ENCODE measurements at regions not wholly inside any gene's neighbourhood (a gene's known extent, or its start where the extent isn't known, plus 50 kb on each side); places are given as distances from the start of the nearest gene placed in this dataset.

DNA sequence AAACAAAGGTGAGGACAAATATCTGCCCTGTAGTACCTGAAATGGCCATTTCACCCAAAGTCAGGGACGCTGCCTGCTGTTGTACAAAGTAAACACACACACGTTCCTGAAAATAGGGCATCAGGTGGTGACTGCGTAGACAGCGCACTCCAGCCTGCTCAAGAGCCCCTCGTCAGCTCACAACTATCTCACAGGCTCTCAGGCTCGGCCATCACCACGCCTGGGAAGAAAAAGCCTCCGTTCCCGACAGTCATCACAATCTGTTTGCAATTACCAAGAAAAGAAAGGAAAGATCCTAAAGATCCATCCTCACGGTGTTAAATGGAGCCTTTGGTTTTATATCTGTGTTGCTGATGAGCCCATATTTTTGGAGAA is 230.2 kb downstream of the ZNF516 start:
- H3K27ac ChIP-seq (replicated peaks): no peak overlapping the region
- DNase-seq (ENCODE audit: low read depth in 1 of 2, low spot score in 1 of 2): no peak
- no peaks in the 10 kb centered on the region for H3K27me3 ChIP-seq (ENCODE audit: insufficient read depth, poor library complexity, severe bottlenecking)
- H3K4me3 ChIP-seq (replicated peaks; ENCODE audit: insufficient read depth, low read length): no peak overlapping the region
- TF ChIP-seq POLR2AphosphoS5 (IDR thresholded peaks at IDR 0.05; ENCODE audit: low read depth) (no peak), GABPA (IDR thresholded peaks at IDR 0.05; ENCODE audit: low read depth) (no peak), SPI1 (IDR thresholded peaks at IDR 0.05; ENCODE audit: borderline replicate concordance, low read depth) (no peak)
- TF ChIP-seq, protein P1, sequence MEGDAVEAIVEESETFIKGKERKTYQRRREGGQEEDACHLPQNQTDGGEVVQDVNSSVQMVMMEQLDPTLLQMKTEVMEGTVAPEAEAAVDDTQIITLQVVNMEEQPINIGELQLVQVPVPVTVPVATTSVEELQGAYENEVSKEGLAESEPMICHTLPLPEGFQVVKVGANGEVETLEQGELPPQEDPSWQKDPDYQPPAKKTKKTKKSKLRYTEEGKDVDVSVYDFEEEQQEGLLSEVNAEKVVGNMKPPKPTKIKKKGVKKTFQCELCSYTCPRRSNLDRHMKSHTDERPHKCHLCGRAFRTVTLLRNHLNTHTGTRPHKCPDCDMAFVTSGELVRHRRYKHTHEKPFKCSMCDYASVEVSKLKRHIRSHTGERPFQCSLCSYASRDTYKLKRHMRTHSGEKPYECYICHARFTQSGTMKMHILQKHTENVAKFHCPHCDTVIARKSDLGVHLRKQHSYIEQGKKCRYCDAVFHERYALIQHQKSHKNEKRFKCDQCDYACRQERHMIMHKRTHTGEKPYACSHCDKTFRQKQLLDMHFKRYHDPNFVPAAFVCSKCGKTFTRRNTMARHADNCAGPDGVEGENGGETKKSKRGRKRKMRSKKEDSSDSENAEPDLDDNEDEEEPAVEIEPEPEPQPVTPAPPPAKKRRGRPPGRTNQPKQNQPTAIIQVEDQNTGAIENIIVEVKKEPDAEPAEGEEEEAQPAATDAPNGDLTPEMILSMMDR (IDR thresholded peaks at IDR 0.05; ENCODE audit: insufficient read depth, low read length): no peak
- TF ChIP-seq, protein P2, sequence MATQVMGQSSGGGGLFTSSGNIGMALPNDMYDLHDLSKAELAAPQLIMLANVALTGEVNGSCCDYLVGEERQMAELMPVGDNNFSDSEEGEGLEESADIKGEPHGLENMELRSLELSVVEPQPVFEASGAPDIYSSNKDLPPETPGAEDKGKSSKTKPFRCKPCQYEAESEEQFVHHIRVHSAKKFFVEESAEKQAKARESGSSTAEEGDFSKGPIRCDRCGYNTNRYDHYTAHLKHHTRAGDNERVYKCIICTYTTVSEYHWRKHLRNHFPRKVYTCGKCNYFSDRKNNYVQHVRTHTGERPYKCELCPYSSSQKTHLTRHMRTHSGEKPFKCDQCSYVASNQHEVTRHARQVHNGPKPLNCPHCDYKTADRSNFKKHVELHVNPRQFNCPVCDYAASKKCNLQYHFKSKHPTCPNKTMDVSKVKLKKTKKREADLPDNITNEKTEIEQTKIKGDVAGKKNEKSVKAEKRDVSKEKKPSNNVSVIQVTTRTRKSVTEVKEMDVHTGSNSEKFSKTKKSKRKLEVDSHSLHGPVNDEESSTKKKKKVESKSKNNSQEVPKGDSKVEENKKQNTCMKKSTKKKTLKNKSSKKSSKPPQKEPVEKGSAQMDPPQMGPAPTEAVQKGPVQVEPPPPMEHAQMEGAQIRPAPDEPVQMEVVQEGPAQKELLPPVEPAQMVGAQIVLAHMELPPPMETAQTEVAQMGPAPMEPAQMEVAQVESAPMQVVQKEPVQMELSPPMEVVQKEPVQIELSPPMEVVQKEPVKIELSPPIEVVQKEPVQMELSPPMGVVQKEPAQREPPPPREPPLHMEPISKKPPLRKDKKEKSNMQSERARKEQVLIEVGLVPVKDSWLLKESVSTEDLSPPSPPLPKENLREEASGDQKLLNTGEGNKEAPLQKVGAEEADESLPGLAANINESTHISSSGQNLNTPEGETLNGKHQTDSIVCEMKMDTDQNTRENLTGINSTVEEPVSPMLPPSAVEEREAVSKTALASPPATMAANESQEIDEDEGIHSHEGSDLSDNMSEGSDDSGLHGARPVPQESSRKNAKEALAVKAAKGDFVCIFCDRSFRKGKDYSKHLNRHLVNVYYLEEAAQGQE (IDR thresholded peaks at IDR 0.05; ENCODE audit: insufficient replicate concordance, low read depth): no peak

DNA sequence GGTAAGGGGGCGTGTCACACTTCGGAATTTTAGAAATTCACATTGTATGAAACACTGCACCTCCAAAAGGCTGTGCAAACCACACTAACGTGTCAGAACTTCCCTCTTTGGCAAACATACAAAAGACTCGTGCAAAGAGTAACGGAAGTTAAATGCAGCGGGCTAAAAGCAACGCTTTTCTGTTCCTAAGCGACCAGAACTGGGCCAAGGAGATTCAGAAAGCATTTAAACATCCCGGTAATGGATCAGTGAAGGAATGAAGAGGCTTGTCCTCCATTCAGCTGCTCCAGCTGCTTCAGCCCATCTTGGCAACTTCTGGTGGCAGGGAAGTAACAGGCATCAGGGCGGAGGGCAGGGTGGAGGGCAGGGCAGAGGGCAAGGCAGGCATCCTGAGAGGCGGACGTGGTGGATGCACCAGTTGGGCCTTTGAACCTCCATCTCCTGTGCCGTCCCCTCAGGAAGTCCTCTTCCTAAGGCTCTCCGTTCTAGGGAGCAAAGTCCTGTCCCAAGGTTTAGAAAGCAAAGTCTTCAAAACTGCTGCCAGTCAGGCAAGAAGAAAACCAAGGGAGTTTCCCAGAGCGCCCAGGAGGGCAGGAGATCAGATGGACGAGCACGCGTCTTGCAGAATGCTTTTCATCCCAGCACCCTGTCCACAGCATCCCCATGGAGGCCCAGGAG is 230.7 kb downstream of the ZNF516 start:
- no peak overlapping the region for H3K4me3 ChIP-seq (replicated peaks; ENCODE audit: insufficient read depth, low read length)
- TF ChIP-seq, protein P2 (IDR thresholded peaks at IDR 0.05; ENCODE audit: insufficient replicate concordance, low read depth): no peak
- TF ChIP-seq SPI1 (IDR thresholded peaks at IDR 0.05; ENCODE audit: borderline replicate concordance, low read depth) (no peak), GABPA (IDR thresholded peaks at IDR 0.05; ENCODE audit: low read depth) (no peak), POLR2AphosphoS5 (IDR thresholded peaks at IDR 0.05; ENCODE audit: low read depth) (no peak)
- TF ChIP-seq, protein P1 (IDR thresholded peaks at IDR 0.05; ENCODE audit: insufficient read depth, low read length): no peak
- no peak overlapping the region for H3K27ac ChIP-seq (replicated peaks)
- no peaks in the 10 kb centered on the region for H3K27me3 ChIP-seq (ENCODE audit: insufficient read depth, poor library complexity, severe bottlenecking)
- peak in 1 of 2 experiments; percentile 46 for DNase-seq (ENCODE audit: low read depth in 1 of 2, low spot score in 1 of 2)

DNA sequence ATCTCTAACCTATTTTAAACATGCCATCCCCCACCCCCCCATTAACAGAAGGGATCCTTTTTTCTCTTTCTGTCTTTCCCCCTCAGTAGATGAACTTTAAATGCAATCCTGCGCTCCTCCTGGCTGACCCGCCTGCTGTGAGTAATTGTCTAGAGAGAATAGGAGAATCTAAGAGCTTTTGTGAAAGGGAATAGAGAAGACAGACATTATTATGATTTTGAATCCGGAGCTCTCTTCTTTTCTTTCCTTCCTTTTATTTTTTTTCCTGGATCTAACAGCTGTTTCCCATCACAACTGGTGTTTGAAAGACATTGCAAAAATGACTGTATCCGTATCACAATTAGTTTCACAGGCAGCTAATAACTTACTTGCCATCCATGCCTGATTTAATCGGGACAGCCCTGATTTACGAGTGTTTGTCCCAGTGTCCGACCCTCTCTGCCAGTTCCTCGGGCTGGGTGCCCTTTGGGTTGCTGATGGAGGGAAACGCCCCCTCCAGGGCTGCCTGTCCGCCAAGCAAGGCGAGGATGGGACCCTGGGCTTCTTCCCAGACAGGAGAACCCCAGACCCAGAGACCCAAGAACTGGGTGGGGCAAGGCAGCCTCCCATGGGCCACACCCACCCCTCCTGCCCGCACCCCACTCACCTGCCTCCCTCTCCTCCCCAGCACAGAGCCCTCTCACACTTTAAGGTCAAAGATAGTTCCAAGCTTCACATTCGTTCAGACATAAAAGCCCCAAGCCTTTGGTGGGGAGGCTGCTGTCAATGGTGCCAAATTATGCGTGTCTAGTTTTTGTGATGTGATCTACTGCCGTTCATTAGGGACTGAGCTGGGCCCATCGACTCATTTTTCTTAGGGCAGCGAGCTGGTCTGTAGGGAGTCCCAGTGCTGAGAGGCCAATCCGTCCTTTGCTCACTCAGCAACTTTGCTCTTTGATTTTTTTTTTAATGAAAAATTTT is 231.7 kb downstream of the ZNF516 start:
- H3K4me3 ChIP-seq (replicated peaks; ENCODE audit: insufficient read depth, low read length): no peak overlapping the region
- no peak for DNase-seq (ENCODE audit: low read depth in 1 of 2, low spot score in 1 of 2)
- H3K27me3 ChIP-seq (ENCODE audit: insufficient read depth, poor library complexity, severe bottlenecking): peaks cover 5% of the 10 kb centered on the region

DNA sequence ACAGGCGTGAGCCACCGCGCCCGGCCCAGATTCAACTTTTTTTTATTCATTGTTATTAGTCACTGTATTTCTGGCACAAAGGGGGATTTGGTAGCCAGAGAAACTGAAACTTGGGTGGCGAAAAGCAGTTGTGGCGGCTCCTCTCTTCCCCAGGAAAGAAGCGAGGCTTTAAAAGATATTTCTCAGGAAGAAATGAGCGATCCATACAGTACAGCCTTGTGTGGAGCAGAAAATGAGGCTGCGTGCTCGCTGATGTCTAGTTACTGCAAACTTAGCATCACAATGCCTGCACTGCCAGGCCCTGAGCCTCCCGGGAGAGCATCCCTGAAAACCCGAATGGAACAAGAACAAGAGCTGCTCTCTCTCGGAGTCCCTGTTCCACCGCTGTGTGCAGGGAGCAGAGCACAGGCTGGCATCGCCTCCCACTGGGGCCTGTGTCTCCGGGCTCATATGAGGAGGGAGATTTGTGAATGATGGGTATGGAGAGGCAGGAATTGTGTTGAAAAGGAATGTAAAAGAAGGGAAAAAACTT is 234.0 kb downstream of the ZNF516 start:
- DNase-seq (ENCODE audit: low read depth in 1 of 2, low spot score in 1 of 2): no peak
- Histone ChIP-seq H3K4me3 (replicated peaks; ENCODE audit: insufficient read depth, low read length) (no peak overlapping the region), H3K27ac (replicated peaks) (no peak overlapping the region), H3K27me3 (ENCODE audit: insufficient read depth, poor library complexity, severe bottlenecking) (peaks cover 11% of the 10 kb centered on the region)
- TF ChIP-seq POLR2AphosphoS5 (IDR thresholded peaks at IDR 0.05; ENCODE audit: low read depth) (no peak), SPI1 (IDR thresholded peaks at IDR 0.05; ENCODE audit: borderline replicate concordance, low read depth) (no peak), GABPA (IDR thresholded peaks at IDR 0.05; ENCODE audit: low read depth) (no peak)
- TF ChIP-seq, protein P1 (IDR thresholded peaks at IDR 0.05; ENCODE audit: insufficient read depth, low read length): no peak
- TF ChIP-seq, protein P2 (IDR thresholded peaks at IDR 0.05; ENCODE audit: insufficient replicate concordance, low read depth): no peak

More for the DNA sequence above, 231.7 kb downstream of the ZNF516 start:
- TF ChIP-seq SPI1 (IDR thresholded peaks at IDR 0.05; ENCODE audit: borderline replicate concordance, low read depth): no peak
- H3K27ac ChIP-seq (replicated peaks): no peak overlapping the region

Data from HL-60 (cell line).